SK-N-SH (cell line): ENCODE measurements at regions not wholly inside any gene's neighbourhood (a gene's known extent, or its start where the extent isn't known, plus 50 kb on each side); places are given as distances from the start of the nearest gene placed in this dataset.

Experiments
- CTCF ChIA-PET: fragments of 300-600, 350-600 bp; formaldehyde crosslinking; extraction: SDS; loops from one replicate; lab custom pipeline; 2021; lab: Yijun Ruan, JAX
- POLR2A ChIA-PET: fragments of 350-600 bp; sonication (Branson Sonifier 250); formaldehyde crosslinking; extraction: SDS; loops from one replicate; lab custom pipeline; 2020; ENCODE audit warnings: antibody characterized with exemption, inconsistent platforms; lab: Yijun Ruan, JAX
- DNase-seq: peaks from one replicate; pipeline ENCODE4 v3.0.0; 2012
- H2AFZ ChIP-seq: fragments of 200-600 bp; sonication (generic); 2 replicates; pipeline ENCODE4 v1.8.1; 2016; ENCODE audit warnings: antibody characterized with exemption, mild to moderate bottlenecking, low read depth
- H3F3A ChIP-seq: fragments of 200-600 bp; sonication (generic); replicated peaks from 2 replicates; pipeline ENCODE3; 2016; ENCODE audit warnings: antibody characterized with exemption, mild to moderate bottlenecking; ENCODE audit not compliant: insufficient read depth
- H3K27ac ChIP-seq, 2 experiments: fragments of 200-500 bp in 1 of 2; fragments of 200-600 bp in 1 of 2; sonication (Bioruptor generic) in 1 of 2; sonication (generic), shearing (Covaris generic) in 1 of 2; 2 replicates each; pipeline versions ENCODE4 v1.5.1 to v1.6.1; 2014 to 2016; ENCODE audit warnings: low read depth in 2 of 2, inconsistent platforms in 1 of 2, low read length in 1 of 2, mild to moderate bottlenecking in 1 of 2, mixed read lengths in 1 of 2
- H3K27me3 ChIP-seq: fragments of 200-600 bp; sonication (generic), shearing (Covaris generic); 2 replicates; pipeline ENCODE4 v1.6.1; 2016; ENCODE audit warnings: mixed run types; ENCODE audit not compliant: insufficient read depth
- H3K36me3 ChIP-seq, 2 experiments: fragments of 200-500 bp in 1 of 2; fragments of 200-600 bp in 1 of 2; sonication (Bioruptor generic) in 1 of 2; sonication (generic) in 1 of 2; replicated peaks in 1 of 2; 2 replicates each; pipeline versions ENCODE3 to v1.5.1; 2014 to 2016; ENCODE audit warnings: low read length in 1 of 2, mild to moderate bottlenecking in 1 of 2; ENCODE audit not compliant: insufficient read depth in 2 of 2, control insufficient read depth in 1 of 2
- H3K4me1 ChIP-seq, 2 experiments: fragments of 200-500 bp in 1 of 2; fragments of 200-600 bp in 1 of 2; sonication (Bioruptor generic) in 1 of 2; sonication (generic), shearing (Covaris generic) in 1 of 2; 2 replicates each; pipeline versions ENCODE4 v1.5.1 to v1.6.1; 2014 to 2016; ENCODE audit warnings: low read depth in 1 of 2, low read length in 1 of 2, mixed run types in 1 of 2; ENCODE audit not compliant: insufficient read depth in 2 of 2, control insufficient read depth in 1 of 2
- H3K4me2 ChIP-seq: fragments of 200-600 bp; sonication (generic), shearing (Covaris generic); 2 replicates; pipeline ENCODE4 v1.6.1; 2017; ENCODE audit warnings: mixed run types
- H3K4me3 ChIP-seq, 2 experiments: fragments of 200-500 bp in 1 of 2; fragments of 200-600 bp in 1 of 2; sonication (Bioruptor generic) in 1 of 2; sonication (generic), shearing (Covaris generic) in 1 of 2; 2 replicates each; pipeline versions ENCODE4 v1.5.1 to v1.8.1; 2014 to 2016; ENCODE audit warnings: low read depth in 2 of 2, inconsistent platforms in 1 of 2, low read length in 1 of 2, mild to moderate bottlenecking in 1 of 2, mixed read lengths in 1 of 2, moderate library complexity in 1 of 2
- H3K79me2 ChIP-seq: fragments of 200-600 bp; sonication (generic); 2 replicates; pipeline ENCODE4 v1.8.1; 2017; ENCODE audit warnings: mild to moderate bottlenecking; ENCODE audit not compliant: insufficient read depth
- H3K9ac ChIP-seq: fragments of 200-600 bp; sonication (generic); 2 replicates; pipeline ENCODE4 v1.6.1; 2017; ENCODE audit warnings: mixed run types
- H3K9me2 ChIP-seq: fragments of 200-600 bp; sonication (generic); 2 replicates; pipeline ENCODE4 v1.6.1; 2017; ENCODE audit warnings: mixed run types
- H3K9me3 ChIP-seq: fragments of 200-600 bp; sonication (generic); 2 replicates; pipeline ENCODE4 v1.6.1; 2017; ENCODE audit warnings: mixed run types, mild to moderate bottlenecking, moderate library complexity
- H4K20me1 ChIP-seq: fragments of 200-600 bp; sonication (generic); 2 replicates; pipeline ENCODE4 v1.6.1; 2017; ENCODE audit warnings: mild to moderate bottlenecking, mixed run types; ENCODE audit not compliant: insufficient read depth
- ELF1 ChIP-seq: IDR thresholded peaks from 2 replicates; pipeline ENCODE4 v1.4.0; 2012
- EZH2phosphoT487 ChIP-seq: fragments of 200-600 bp; sonication (generic); IDR thresholded peaks from 2 replicates; pipeline ENCODE4 v1.6.1; 2017; ENCODE audit warnings: low read depth, mixed run types, mild to moderate bottlenecking, antibody characterized with exemption, moderate library complexity, borderline replicate concordance
- FOSL2 ChIP-seq: IDR thresholded peaks from 2 replicates; pipeline ENCODE4 v1.4.0; 2012; ENCODE audit warnings: low read depth, mild to moderate bottlenecking, moderate library complexity, borderline replicate concordance
- FOXJ3 ChIP-seq: sonication (generic); formaldehyde crosslinking; IDR thresholded peaks from 2 replicates; pipeline ENCODE4 v1.5.1; 2020; ENCODE audit warnings: mild to moderate bottlenecking, missing genetic modification reagents
- FOXM1 ChIP-seq: IDR thresholded peaks from 2 replicates; pipeline ENCODE4 v1.4.0; 2012; ENCODE audit warnings: low read depth, mild to moderate bottlenecking
- GABPA ChIP-seq: IDR thresholded peaks from 2 replicates; pipeline ENCODE4 v1.4.0; 2012; ENCODE audit warnings: low read depth, mild to moderate bottlenecking
- JUND ChIP-seq: IDR thresholded peaks from 2 replicates; pipeline ENCODE4 v1.4.0; 2012
- NFIC ChIP-seq: IDR thresholded peaks from 2 replicates; pipeline ENCODE4 v1.4.0; 2012; ENCODE audit warnings: borderline replicate concordance
- POLR2AphosphoS5 ChIP-seq: IDR thresholded peaks from 2 replicates; pipeline ENCODE4 v1.6.1; 2012; ENCODE audit warnings: low read depth, low read length
- RFX5 ChIP-seq: IDR thresholded peaks from 2 replicates; pipeline ENCODE4 v1.6.1; 2012; ENCODE audit warnings: mild to moderate bottlenecking, improper control_type of control experiment, low read length
- RXRA ChIP-seq: IDR thresholded peaks from 2 replicates; pipeline ENCODE4 v1.4.0; 2012; ENCODE audit warnings: low read depth, mild to moderate bottlenecking, borderline replicate concordance
- SIN3A ChIP-seq: IDR thresholded peaks from 2 replicates; pipeline ENCODE4 v1.6.1; 2012; ENCODE audit warnings: low read depth, mild to moderate bottlenecking, low read length, moderate library complexity, borderline replicate concordance
- TAF1 ChIP-seq: IDR thresholded peaks from 2 replicates; pipeline ENCODE4 v1.6.1; 2012; ENCODE audit warnings: low read depth, mild to moderate bottlenecking, low read length, moderate library complexity, borderline replicate concordance
- TCF12 ChIP-seq: IDR thresholded peaks from 2 replicates; pipeline ENCODE4 v1.4.0; 2012
- TEAD4 ChIP-seq: IDR thresholded peaks from 2 replicates; pipeline ENCODE4 v1.4.0; 2012; ENCODE audit warnings: mild to moderate bottlenecking, borderline replicate concordance; ENCODE audit not compliant: insufficient read depth
- YY1 ChIP-seq: IDR thresholded peaks from 2 replicates; pipeline ENCODE4 v1.4.0; 2012; ENCODE audit warnings: low read depth, mild to moderate bottlenecking
- WGBS: methylation state at CpG from one replicate; pipeline ENCODE4 v1.1.6; 2017; ENCODE audit warnings: low lambda C conversion rate; 5-methylcytosine and 5-hydroxymethylcytosine counted together
- TF ChIP-seq, protein P1 (sequence below): fragments of 150-350 bp; IDR thresholded peaks from 2 replicates; pipeline ENCODE4 v1.6.1; 2016; ENCODE audit warnings: mild to moderate bottlenecking, low read depth, low read length
- TF ChIP-seq, protein P2 (sequence below): fragments of 150-350 bp; IDR thresholded peaks from 2 replicates; pipeline ENCODE4 v1.6.1; 2017; ENCODE audit warnings: antibody characterized with exemption, low read length, low read depth, borderline replicate concordance
- TF ChIP-seq, protein P3 (sequence below): IDR thresholded peaks from 2 replicates; pipeline ENCODE4 v1.4.0; 2012; ENCODE audit warnings: low read depth

DNA sequence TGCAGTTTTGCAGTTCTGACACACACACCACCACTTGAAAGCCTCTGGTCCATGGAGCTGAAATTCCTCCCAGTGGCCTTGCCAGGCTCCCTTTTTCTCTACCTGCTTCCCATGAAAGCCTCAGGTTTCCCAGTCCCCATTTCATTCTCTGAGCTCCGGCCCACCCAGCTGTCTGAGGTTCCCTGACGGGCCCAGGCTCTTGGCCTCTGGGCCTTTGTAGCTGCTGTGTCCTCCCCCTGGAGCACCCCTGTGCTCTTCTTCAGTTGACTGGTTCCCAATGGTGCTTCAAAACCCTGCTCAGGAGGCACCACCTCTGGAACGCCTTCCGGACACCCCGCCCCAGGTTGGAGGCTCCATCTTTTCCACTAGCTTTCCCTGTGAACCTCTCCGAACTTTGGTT, 155.9 kb upstream of the SHB start:
- WGBS, result 84% methylated on average over 6 of the region's 6 CpGs
- H3K27ac ChIP-seq, result no peak overlapping the region
- no peaks in the 10 kb centered on the region for H3K79me2 ChIP-seq
- no peak overlapping the region for H3K9ac ChIP-seq
- no peak for DNase-seq
- ChIA-PET CTCF (interaction anchor here (2.3 kb wide), 1 partner anchor 137 kb away, joined by 8 read pairs; no protein-coding TSS in a partner anchor), POLR2A (no interaction called here)
- H3K4me3 ChIP-seq, result no peak overlapping the region
- H4K20me1 ChIP-seq, result no peaks in the 10 kb centered on the region
- H3K4me2 ChIP-seq, result no peak overlapping the region
- H3K9me2 ChIP-seq, result no peaks in the 10 kb centered on the region
- H3K9me3 ChIP-seq, result no peaks in the 10 kb centered on the region
- no peaks in the 10 kb centered on the region for H3F3A ChIP-seq
- peaks cover 12% of the 10 kb centered on the region; the same call in 1 of the 2 replicates for H3K27me3 ChIP-seq
- no peaks in the 10 kb centered on the region for H3K36me3 ChIP-seq
- H2AFZ ChIP-seq, result no peak overlapping the region
- peaks cover 8 to 26% of the 10 kb centered on the region in 2 experiments; a peak in 3 of 4 replicates for H3K4me1 ChIP-seq
- TF ChIP-seq RXRA (no peak), POLR2AphosphoS5 (no peak), FOXJ3 (CRISPR knock-in tag) (no peak), ELF1 (no peak), GABPA (no peak), YY1 (no peak), SIN3A (no peak), TEAD4 (no peak), RFX5 (no peak), JUND (no peak), FOXM1 (no peak), FOSL2 (no peak), NFIC (no peak), TCF12 (no peak)
- TF ChIP-seq, protein P1, sequence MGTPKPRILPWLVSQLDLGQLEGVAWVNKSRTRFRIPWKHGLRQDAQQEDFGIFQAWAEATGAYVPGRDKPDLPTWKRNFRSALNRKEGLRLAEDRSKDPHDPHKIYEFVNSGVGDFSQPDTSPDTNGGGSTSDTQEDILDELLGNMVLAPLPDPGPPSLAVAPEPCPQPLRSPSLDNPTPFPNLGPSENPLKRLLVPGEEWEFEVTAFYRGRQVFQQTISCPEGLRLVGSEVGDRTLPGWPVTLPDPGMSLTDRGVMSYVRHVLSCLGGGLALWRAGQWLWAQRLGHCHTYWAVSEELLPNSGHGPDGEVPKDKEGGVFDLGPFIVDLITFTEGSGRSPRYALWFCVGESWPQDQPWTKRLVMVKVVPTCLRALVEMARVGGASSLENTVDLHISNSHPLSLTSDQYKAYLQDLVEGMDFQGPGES, result no peak
- TF ChIP-seq, protein P2, sequence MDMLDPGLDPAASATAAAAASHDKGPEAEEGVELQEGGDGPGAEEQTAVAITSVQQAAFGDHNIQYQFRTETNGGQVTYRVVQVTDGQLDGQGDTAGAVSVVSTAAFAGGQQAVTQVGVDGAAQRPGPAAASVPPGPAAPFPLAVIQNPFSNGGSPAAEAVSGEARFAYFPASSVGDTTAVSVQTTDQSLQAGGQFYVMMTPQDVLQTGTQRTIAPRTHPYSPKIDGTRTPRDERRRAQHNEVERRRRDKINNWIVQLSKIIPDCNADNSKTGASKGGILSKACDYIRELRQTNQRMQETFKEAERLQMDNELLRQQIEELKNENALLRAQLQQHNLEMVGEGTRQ, result no peak

DNA sequence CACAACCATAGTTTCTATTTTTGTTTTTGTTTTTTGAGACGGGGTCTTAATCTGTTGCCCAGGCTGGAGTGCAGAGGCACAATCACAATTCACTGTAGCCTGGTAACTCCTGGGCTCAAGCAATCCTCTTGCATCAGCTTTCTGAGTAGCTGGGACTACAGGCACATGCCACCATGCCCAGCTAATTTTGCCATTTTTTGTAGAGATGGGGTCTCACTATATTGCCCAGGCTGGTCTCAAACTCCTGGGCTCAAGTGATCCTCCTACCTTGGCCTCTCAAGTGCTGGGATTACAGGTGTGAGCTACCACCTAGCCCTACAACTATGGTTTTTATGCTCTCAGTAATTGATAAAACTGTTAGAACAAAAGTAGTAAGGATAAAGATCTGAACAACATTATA, 147.5 kb upstream of the SHB start:
- H3K27ac ChIP-seq, result no peak overlapping the region
- 57% methylated on average over 1 of the region's 1 CpG for WGBS
- H3K36me3 ChIP-seq, result no peaks in the 10 kb centered on the region
- H3F3A ChIP-seq, result no peaks in the 10 kb centered on the region
- H3K9me2 ChIP-seq, result no peaks in the 10 kb centered on the region
- H3K4me3 ChIP-seq, result no peak overlapping the region
- H4K20me1 ChIP-seq, result no peaks in the 10 kb centered on the region
- TF ChIP-seq RFX5, result no peak
- no peak for TF ChIP-seq EZH2phosphoT487
- TF ChIP-seq, protein P3, sequence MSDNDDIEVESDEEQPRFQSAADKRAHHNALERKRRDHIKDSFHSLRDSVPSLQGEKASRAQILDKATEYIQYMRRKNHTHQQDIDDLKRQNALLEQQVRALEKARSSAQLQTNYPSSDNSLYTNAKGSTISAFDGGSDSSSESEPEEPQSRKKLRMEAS, result no peak
- TF ChIP-seq TEAD4, result no peak
- TF ChIP-seq TAF1, result no peak
- TF ChIP-seq, protein P1, result no peak
- TF ChIP-seq, all 33 proteins: peak for 0
- ChIA-PET CTCF (interaction anchor here (0.9 to 1.3 kb wide), 2 partner anchors 57 to 303 kb away, joined by 4 to 6 read pairs; no protein-coding TSS in a partner anchor), POLR2A (interaction anchor here (1.6 kb wide), 1 partner anchor 10 kb away, joined by 4 read pairs; no protein-coding TSS in a partner anchor)
- DNase-seq, result no peak
- H3K9me3 ChIP-seq, result no peaks in the 10 kb centered on the region
- no peaks in the 10 kb centered on the region for H3K27me3 ChIP-seq
- H2AFZ ChIP-seq, result no peak overlapping the region
- peaks cover 0 to 28% of the 10 kb centered on the region in 2 experiments; a peak in 2 of 4 replicates for H3K4me1 ChIP-seq
- no peak overlapping the region for H3K9ac ChIP-seq
- H3K79me2 ChIP-seq, result no peaks in the 10 kb centered on the region
- H3K4me2 ChIP-seq, result no peak overlapping the region
